K562 (cell line): ENCODE measurements at regions not wholly inside any gene's neighbourhood (a gene's known extent, or its start where the extent isn't known, plus 50 kb on each side); places are given as distances from the start of the nearest gene placed in this dataset.

ENCODE experiments used
- ATAC-seq: fragments of 200-7000 bp; cut with Tn5 transposase; 3 replicates; pipeline ENCODE4 v1.9.1; 2020; ENCODE audit warnings: moderate library complexity
- BruUV-seq: library from RNA; stranded (reverse); fragments of 400-500 nt; replicated peaks from 2 replicates; lab custom pipeline; 2021; lab: Mats Ljungman, UMichigan
- CTCF ChIA-PET: fragments of 300-600 bp; formaldehyde crosslinking; extraction: SDS; loops from one replicate; lab custom pipeline; 2021; ENCODE audit warnings: low intra/inter-chr PET ratio; lab: Yijun Ruan, JAX
- POLR2A ChIA-PET: fragments of 300-600, 350-650 bp; sonication (Branson Sonifier 250); formaldehyde crosslinking; extraction: SDS; loops from one replicate; lab custom pipeline; 2021; ENCODE audit warnings: antibody characterized with exemption, inconsistent platforms; lab: Yijun Ruan, JAX
- DNase-seq, 4 experiments: peaks; one replicate each; pipeline versions ENCODE4 v3.0.0 to v3.0.0-alpha.2; 2011 to 2018; ENCODE audit warnings: low spot score in 3 of 4, mixed read lengths in 3 of 4; ENCODE audit errors: extremely low read depth in 1 of 4
- FAIRE-seq: peaks from 2 replicates; lab custom pipeline; 2011; peaks lifted over from hg19 to GRCh38; lab: Jason Lieb, UNC
- H2AFZ ChIP-seq: 2 replicates; pipeline ENCODE4 v1.6.0; 2011; ENCODE audit warnings: low read depth, low read length, control low read depth, inconsistent platforms
- H3K27ac ChIP-seq: fragments of 200-600 bp; 3 replicates; pipeline ENCODE4 v1.8.0; 2011; ENCODE audit warnings: low read depth, mild to moderate bottlenecking, control low read depth, inconsistent platforms, low read length, moderate library complexity, mixed read lengths; ENCODE audit errors: extremely low read depth
- H3K27me3 ChIP-seq, 2 experiments: fragments of 300-600 bp in 1 of 2; 2 replicates in 1 of 2; 3 replicates in 1 of 2; pipeline versions ENCODE4 v1.6.0 to v1.8.0; 2011; ENCODE audit warnings: inconsistent platforms in 2 of 2, low read length in 2 of 2, mild to moderate bottlenecking in 1 of 2, mixed read lengths in 1 of 2, moderate library complexity in 1 of 2; ENCODE audit not compliant: control insufficient read depth in 2 of 2, insufficient read depth in 2 of 2
- H3K36me3 ChIP-seq: fragments of 300-600 bp; 3 replicates; pipeline ENCODE4 v1.8.0; 2011; ENCODE audit warnings: mild to moderate bottlenecking, low read length, inconsistent platforms; ENCODE audit not compliant: control insufficient read depth, insufficient read depth
- H3K4me1 ChIP-seq, 2 experiments: fragments of 200-600 bp in 1 of 2; replicated peaks in 1 of 2; 2 replicates in 1 of 2; 3 replicates in 1 of 2; pipeline versions ENCODE4 v1.5.1 to v1.8.0; 2011; ENCODE audit warnings: inconsistent platforms in 2 of 2, low read length in 2 of 2, mild to moderate bottlenecking in 1 of 2, mixed read lengths in 1 of 2, moderate library complexity in 1 of 2; ENCODE audit not compliant: control insufficient read depth in 2 of 2, insufficient read depth in 2 of 2
- H3K4me2 ChIP-seq: 2 replicates; pipeline ENCODE4 v1.6.1; 2011; ENCODE audit warnings: low read length, control low read depth, inconsistent platforms, mixed read lengths; ENCODE audit not compliant: insufficient read depth
- H3K4me3 ChIP-seq: fragments of 200-600 bp; sonication (generic), shearing (Covaris generic); 2 replicates; pipeline ENCODE4 v1.5.1; 2016; ENCODE audit warnings: control low read depth, inconsistent platforms
- H3K79me2 ChIP-seq: fragments of 200-600 bp; 3 replicates; pipeline ENCODE4 v1.8.0; 2011; ENCODE audit warnings: low read length, inconsistent platforms; ENCODE audit not compliant: control insufficient read depth, insufficient read depth
- H3K9ac ChIP-seq, 2 experiments: 2 replicates each; pipeline versions ENCODE4 v1.6.0 to v1.6.1; 2011; ENCODE audit warnings: low read depth in 2 of 2, low read length in 2 of 2, control low read depth in 1 of 2, inconsistent platforms in 1 of 2, mild to moderate bottlenecking in 1 of 2, mixed read lengths in 1 of 2; ENCODE audit not compliant: insufficient read depth in 1 of 2
- H3K9me1 ChIP-seq: one replicate; pipeline ENCODE4 v1.6.0; 2011; ENCODE audit warnings: inconsistent platforms, mild to moderate bottlenecking, low read length, moderate library complexity; ENCODE audit not compliant: control insufficient read depth, insufficient read depth
- H3K9me3 ChIP-seq: replicated peaks from 2 replicates; pipeline ENCODE4 v1.5.1; 2011; ENCODE audit warnings: low read depth, low read length, inconsistent platforms; ENCODE audit not compliant: control insufficient read depth, insufficient read depth
- H4K20me1 ChIP-seq: replicated peaks from 2 replicates; pipeline ENCODE4 v1.6.1; 2011; ENCODE audit warnings: low read length, inconsistent platforms, mixed read lengths; ENCODE audit not compliant: control insufficient read depth, insufficient read depth
- BRCA1 ChIP-seq, 2 experiments: fragments of 450-650 bp in 1 of 2; sonication (generic) in 1 of 2; formaldehyde crosslinking in 1 of 2; IDR thresholded peaks; 2 replicates each; pipeline versions ENCODE4 v1.5.0 to v1.6.1; 2017 to 2020; ENCODE audit warnings: mild to moderate bottlenecking in 1 of 2, missing genetic modification reagents in 1 of 2
- CBX3 ChIP-seq, 2 experiments: IDR thresholded peaks; 1 replicate in 1 of 2; 2 replicates in 1 of 2; pipeline ENCODE4 v1.6.1; 2012; ENCODE audit warnings: inconsistent platforms in 2 of 2, low read length in 2 of 2, borderline replicate concordance in 1 of 2, control low read depth in 1 of 2
- FOXM1 ChIP-seq, 2 experiments: fragments of 450-650 bp in 1 of 2; sonication (generic) in 1 of 2; formaldehyde crosslinking in 1 of 2; IDR thresholded peaks; 2 replicates each; pipeline versions ENCODE4 v1.6.1 to v1.9.0; 2017 to 2022; ENCODE audit warnings: low read depth in 2 of 2, mild to moderate bottlenecking in 2 of 2, missing genetic modification reagents in 1 of 2, moderate library complexity in 1 of 2
- HCFC1 ChIP-seq: IDR thresholded peaks from 2 replicates; pipeline ENCODE4 v1.6.1; 2012; ENCODE audit warnings: low read depth, low read length, improper control_type of control experiment
- HNRNPH1 ChIP-seq: fragments of 200-400 bp; formaldehyde crosslinking; optimal IDR thresholded peaks from 2 replicates; pipeline ENCODE3; 2017; ENCODE audit warnings: low read depth, mild to moderate bottlenecking, low read length, moderate library complexity
- RBM25 ChIP-seq: fragments of 200-400 bp; formaldehyde crosslinking; IDR thresholded peaks from 2 replicates; pipeline ENCODE4 v1.6.1; 2018; ENCODE audit warnings: low read length, low read depth, moderate library complexity; ENCODE audit not compliant: severe bottlenecking
- RCOR1 ChIP-seq, 2 experiments: IDR thresholded peaks; 2 replicates each; pipeline ENCODE4 v1.6.1; 2012; ENCODE audit warnings: low read depth in 2 of 2, low read length in 2 of 2, borderline replicate concordance in 1 of 2, improper control_type of control experiment in 1 of 2
- WGBS: fragments of 100-300 bp; shearing (Covaris generic); methylation state at CpG from one replicate; pipeline ENCODE4 v1.1.6; 2016; ENCODE audit warnings: low coverage, mixed read lengths; ENCODE audit not compliant: insufficient coverage; ENCODE audit errors: missing lambda C conversion rate; 5-methylcytosine and 5-hydroxymethylcytosine counted together
- in situ Hi-C: fragments of 300-500 bp; cut with MboI; formaldehyde crosslinking; loops from 4 replicates; pipeline ENCODE4 v1.15.0; 2018; ENCODE audit warnings: inconsistent platforms, mixed read lengths
- intact Hi-C: fragments of 100-400 bp; cut with micrococcal nuclease; formaldehyde crosslinking; loops from 2 replicates; pipeline ENCODE4 v1.14.2; 2022

DNA sequence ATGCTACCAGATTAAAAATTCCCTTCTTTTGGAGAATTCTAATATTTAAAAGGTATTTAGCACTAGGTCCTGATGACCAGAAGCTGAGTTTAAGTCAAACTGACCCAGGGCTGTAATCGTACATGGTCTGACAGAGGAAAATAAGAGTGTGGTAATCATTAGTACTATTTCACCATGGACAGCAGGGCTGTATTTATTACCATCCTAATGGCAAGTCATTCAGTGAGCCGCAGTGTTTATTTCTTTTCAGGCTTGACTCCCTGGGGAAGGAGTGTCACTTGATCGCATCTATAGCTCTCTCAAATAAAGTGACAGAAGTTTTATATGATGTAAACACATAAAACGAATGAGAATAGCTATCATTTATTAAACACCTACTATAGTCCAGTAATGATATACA is 261.8 kb downstream of the BTG1 start (continued):
- no peak for TF ChIP-seq FOXM1 (IDR thresholded peaks at IDR 0.05; ENCODE audit: low read depth)
- no peak for TF ChIP-seq FOXM1 (CRISPR knock-in tag; IDR thresholded peaks at IDR 0.05; ENCODE audit: low read depth)

GRCh38 chr12:91882910-91883309 is 262.7 kb downstream of the BTG1 start:
- ChIA-PET CTCF (interaction anchor here (1.0 kb wide), 1 partner anchor 261 kb away, joined by 4 read pairs; no protein-coding TSS in a partner anchor), POLR2A (interaction anchor here (1.0 to 3.7 kb wide), 2 partner anchors 10 to 262 kb away, joined by 3 to 17 read pairs; partner anchors contain the start of gene BTG1)
- no peak overlapping the region for H3K4me3 ChIP-seq
- H4K20me1 ChIP-seq = no peaks in the 10 kb centered on the region
- in situ Hi-C loops (no loop called here), intact Hi-C loops (no loop called here)
- DNase-seq (no peak), FAIRE-seq (no peak), ATAC-seq (no peak)
- 5% methylated on average over 4 of the region's 4 CpGs for WGBS
- no peaks in the 10 kb centered on the region for H3K27me3 ChIP-seq
- no peak overlapping the region for H3K4me2 ChIP-seq
- H3K4me1 ChIP-seq = no peaks in the 10 kb centered on the region
- H3K9me3 ChIP-seq = no peaks in the 10 kb centered on the region
- no peaks in the 10 kb centered on the region for H3K79me2 ChIP-seq
- H3K9me1 ChIP-seq = no peaks in the 10 kb centered on the region
- no peak overlapping the region for H3K9ac ChIP-seq
- no peak overlapping the region for H2AFZ ChIP-seq
- no TSS peak for BruUV-seq
- H3K36me3 ChIP-seq = no peaks in the 10 kb centered on the region
- H3K27ac ChIP-seq = no peak overlapping the region
- TF ChIP-seq BRCA1 (IDR thresholded peaks at IDR 0.05) = no peak
- no peak for TF ChIP-seq BRCA1 (CRISPR knock-in tag; IDR thresholded peaks at IDR 0.05)
- TF ChIP-seq CBX3 (IDR thresholded peaks at IDR 0.05; ENCODE audit: borderline replicate concordance in 1 of 2, low read length in 2 of 2) = no peak
- no peak for TF ChIP-seq HNRNPH1
- TF ChIP-seq RCOR1 (IDR thresholded peaks at IDR 0.05; ENCODE audit: borderline replicate concordance in 1 of 2, low read depth in 2 of 2, low read length in 2 of 2) = no peak
- no peak for TF ChIP-seq RBM25
- no peak for TF ChIP-seq HCFC1
